GM12874 (cell line): ENCODE measurements at regions not wholly inside any gene's neighbourhood (a gene's known extent, or its start where the extent isn't known, plus 50 kb on each side); places are given as distances from the start of the nearest gene placed in this dataset.

ENCODE experiments used
- CTCF ChIP-seq: IDR thresholded peaks from 2 replicates; pipeline ENCODE4 v1.5.1; 2011; ENCODE audit warnings: low read depth, mild to moderate bottlenecking, control low read depth, low read length, moderate library complexity; ENCODE audit not compliant: insufficient read depth

- no peak for TF ChIP-seq CTCF
These were observed 1019.5 kb upstream of the CITED2 start for GRCh38 chr6:140393665-140394540.

GRCh38 chr6:140388815-140389214 is 1014.4 kb upstream of the CITED2 start:
- no peak for TF ChIP-seq CTCF

- no peak for TF ChIP-seq CTCF
These were observed 1013.8 kb upstream of the CITED2 start for GRCh38 chr6:140388192-140388802.

- no peak for TF ChIP-seq CTCF
These were observed 1011.2 kb upstream of the CITED2 start for GRCh38 chr6:140385679-140386078.

GRCh38 chr6:140382355-140382754 is 1007.9 kb upstream of the CITED2 start:
- no peak for TF ChIP-seq CTCF

GRCh38 chr6:140380427-140381218 is 1006.2 kb upstream of the CITED2 start:
- TF ChIP-seq CTCF = no peak

GRCh38 chr6:140379919-140380318 is 1005.5 kb upstream of the CITED2 start:
- no peak for TF ChIP-seq CTCF
